Motor neuron (in vitro differentiated cells): ENCODE measurements at regions not wholly inside any gene's neighbourhood (a gene's known extent, or its start where the extent isn't known, plus 50 kb on each side); places are given as distances from the start of the nearest gene placed in this dataset.

Experiments
- ATAC-seq, 8 experiments: fragments of 200-7000 bp; cut with Tn5 transposase; replicated peaks in 6 of 8; 2 replicates each; pipeline ENCODE4 v1.8.0; 2021; ENCODE audit warnings: mild to moderate bottlenecking in 8 of 8, moderate library complexity in 8 of 8
- H3K27ac ChIP-seq, 2 donors: fragments of 250-450 bp; sonication (Bioruptor Pico); 2 replicates each; pipeline ENCODE4 v1.9.0; 2021; ENCODE audit warnings: antibody characterized with exemption in 2 of 2, mild to moderate bottlenecking in 2 of 2, moderate library complexity in 1 of 2
- H3K4me1 ChIP-seq, 2 donors: fragments of 250-450 bp; sonication (Bioruptor Pico); replicated peaks in 1 of 2; 2 replicates each; pipeline ENCODE4 v1.6.1; 2021; ENCODE audit warnings: antibody characterized with exemption in 2 of 2, mild to moderate bottlenecking in 2 of 2, moderate library complexity in 1 of 2
- H3K4me3 ChIP-seq, 5 donors: fragments of 250-450 bp; sonication (Bioruptor Pico); 2 replicates each; pipeline ENCODE4 v1.9.0; 2021; ENCODE audit warnings: antibody characterized with exemption in 5 of 5, mild to moderate bottlenecking in 5 of 5, moderate library complexity in 4 of 5
- WGBS, 10 experiments: fragments of 450-650 bp; shearing (Covaris generic); methylation state at CpG; one replicate each; pipeline ENCODE4 v1.0.0; 2022; 5-methylcytosine and 5-hydroxymethylcytosine counted together
- in situ Hi-C, 9 experiments: fragments of 400-800 bp; cut with MboI; loops; one replicate each; pipeline ENCODE4 v1.15.0; 2021; ENCODE audit warnings: low sequenced_read_pairs in 9 of 9, low pct_unique_long_range_greater_than_20kb in 2 of 9; ENCODE audit not compliant: unreplicated experiment in 9 of 9

GRCh38 chr20:1813101-1813529 is 82.1 kb upstream of the SIRPA start:
- in situ Hi-C loops: no loop called here
- ATAC-seq: peak in 2 of 8 experiments; percentile 73 to 84
- 0 to 92% (median 73%) methylated on average over 2 to 7 of the region's 7 CpGs; no CpG with 5 or more reads in 3 of the 10 experiments for WGBS, 10 experiments
- peaks cover 2 to 11% of the 10 kb centered on the region in 2 donors for H3K4me1 ChIP-seq
- no peak overlapping the region for H3K4me3 ChIP-seq
- H3K27ac ChIP-seq: no peak overlapping the region

- no peak overlapping the region for H3K27ac ChIP-seq
- ATAC-seq: peak in 5 of 8 experiments; percentile 18 to 48 (median 25)
- peaks cover 2 to 4% of the 10 kb centered on the region in 2 donors for H3K4me1 ChIP-seq
- in situ Hi-C loops: no loop called here
- H3K4me3 ChIP-seq: no peak overlapping the region
- 0 to 70% (median 33%) methylated on average over 1 to 5 of the region's 5 CpGs; no CpG with 5 or more reads in 1 of the 10 experiments for WGBS, 10 experiments
Observed at GRCh38 chr20:1811621-1812498, 83.3 kb upstream of the SIRPA start.

- WGBS, 10 experiments: 40 to 94% (median 60%) methylated on average over 1 to 6 of the region's 7 CpGs; no CpG with 5 or more reads in 6 of the 10 experiments
- no peak overlapping the region for H3K4me3 ChIP-seq
- no peak overlapping the region for H3K27ac ChIP-seq
- H3K4me1 ChIP-seq: peaks cover 0 to 2% of the 10 kb centered on the region in 2 donors
- peak in 2 of 8 experiments; percentile 18 to 19 for ATAC-seq
- in situ Hi-C loops: no loop called here
Observed at GRCh38 chr20:1810926-1811620, 84.1 kb upstream of the SIRPA start.

- 0 to 100% (median 77%) methylated on average over 1 to 5 of the region's 5 CpGs; no CpG with 5 or more reads in 2 of the 10 experiments for WGBS, 10 experiments
- Histone ChIP-seq H3K4me3 (no peak overlapping the region), H3K4me1 (peaks cover 0 to 2% of the 10 kb centered on the region in 2 donors), H3K27ac (no peak overlapping the region)
- no peak for ATAC-seq
- in situ Hi-C loops: no loop called here
Observed at GRCh38 chr20:1810572-1810925, 84.7 kb upstream of the SIRPA start.

GRCh38 chr20:1809611-1810510 is 85.3 kb upstream of the SIRPA start:
- in situ Hi-C loops: no loop called here
- 0 to 100% (median 91%) methylated on average over 1 to 8 of the region's 10 CpGs; no CpG with 5 or more reads in 2 of the 10 experiments for WGBS, 10 experiments
- ATAC-seq: no peak
- Histone ChIP-seq H3K27ac (no peak overlapping the region), H3K4me3 (no peak overlapping the region), H3K4me1 (peaks cover 0 to 2% of the 10 kb centered on the region in 2 donors)

- H3K4me3 ChIP-seq: no peak overlapping the region
- WGBS, 10 experiments: 6 to 100% (median 69%) methylated on average over 1 to 2 of the region's 2 CpGs; no CpG with 5 or more reads in 6 of the 10 experiments
- H3K4me1 ChIP-seq: peaks cover 1 to 2% of the 10 kb centered on the region in 2 donors
- ATAC-seq: peak in 1 of 8 experiments; percentile 62
- no peak overlapping the region for H3K27ac ChIP-seq
- in situ Hi-C loops: no loop called here
Observed at GRCh38 chr20:1809131-1809572, 86.1 kb upstream of the SIRPA start.

- H3K4me3 ChIP-seq: no peak overlapping the region
- no peak overlapping the region for H3K27ac ChIP-seq
- in situ Hi-C loops: no loop called here
- no peak for ATAC-seq
- WGBS, 10 experiments: 53 to 100% (median 60%) methylated on average over 1 to 6 of the region's 6 CpGs; no CpG with 5 or more reads in 3 of the 10 experiments
- H3K4me1 ChIP-seq: peaks cover 2 to 5% of the 10 kb centered on the region in 2 donors
Observed at GRCh38 chr20:1808101-1808500, 87.1 kb upstream of the SIRPA start.

- no peak overlapping the region for H3K27ac ChIP-seq
- in situ Hi-C loops: no loop called here
- peaks cover 2 to 5% of the 10 kb centered on the region in 2 donors for H3K4me1 ChIP-seq
- H3K4me3 ChIP-seq: no peak overlapping the region
- ATAC-seq: no peak
- WGBS, 10 experiments: 0 to 100% (median 73%) methylated on average over 1 to 7 of the region's 7 CpGs
Observed at GRCh38 chr20:1807394-1807793, 87.8 kb upstream of the SIRPA start.

GRCh38 chr20:1806456-1806855 is 88.8 kb upstream of the SIRPA start:
- in situ Hi-C loops: no loop called here
- Histone ChIP-seq H3K4me1 (peaks cover under 1 to 5% of the 10 kb centered on the region in 2 donors), H3K4me3 (no peak overlapping the region), H3K27ac (no peak overlapping the region)
- 20 to 100% (median 84%) methylated on average over 1 to 7 of the region's 7 CpGs; no CpG with 5 or more reads in 2 of the 10 experiments for WGBS, 10 experiments
- no peak for ATAC-seq

- 40 to 92% (median 75%) methylated on average over 1 to 4 of the region's 4 CpGs; no CpG with 5 or more reads in 1 of the 10 experiments for WGBS, 10 experiments
- H3K4me1 ChIP-seq: peaks cover 0 to 5% of the 10 kb centered on the region in 2 donors
- ATAC-seq: no peak
- no peak overlapping the region for H3K4me3 ChIP-seq
- no peak overlapping the region for H3K27ac ChIP-seq
- in situ Hi-C loops: no loop called here
Observed at GRCh38 chr20:1805816-1806215, 89.4 kb upstream of the SIRPA start.

GRCh38 chr20:1805161-1805581 is 90.0 kb upstream of the SIRPA start:
- H3K27ac ChIP-seq: no peak overlapping the region
- in situ Hi-C loops: no loop called here
- ATAC-seq: no peak

GRCh38 chr20:1804554-1804956 is 90.7 kb upstream of the SIRPA start:
- in situ Hi-C loops: no loop called here

More at GRCh38 chr20:1805161-1805581, 90.0 kb upstream of the SIRPA start:
- H3K4me3 ChIP-seq: no peak overlapping the region
- H3K4me1 ChIP-seq: peaks cover 0 to 5% of the 10 kb centered on the region in 2 donors
- 49 to 100% (median 87%) methylated on average over 1 to 4 of the region's 4 CpGs; no CpG with 5 or more reads in 4 of the 10 experiments for WGBS, 10 experiments

More at GRCh38 chr20:1804554-1804956, 90.7 kb upstream of the SIRPA start:
- Histone ChIP-seq H3K4me3 (no peak overlapping the region), H3K27ac (no peak overlapping the region), H3K4me1 (peaks cover 0 to 5% of the 10 kb centered on the region in 2 donors)
- 78 to 100% (median 85%) methylated on average over 1 to 4 of the region's 4 CpGs; no CpG with 5 or more reads in 6 of the 10 experiments for WGBS, 10 experiments
- no peak for ATAC-seq
